Tibial nerve (tissue), 4 donors: ENCODE measurements at regions not wholly inside any gene's neighbourhood (a gene's known extent, or its start where the extent isn't known, plus 50 kb on each side); places are given as distances from the start of the nearest gene placed in this dataset.

Source experiments
- EP300 ChIP-seq, 2 donors: sonication (generic); formaldehyde crosslinking; IDR thresholded peaks; one replicate each; pipeline ENCODE4 v1.6.1; 2017; ENCODE audit warnings: antibody characterized with exemption in 2 of 2, mild to moderate bottlenecking in 1 of 2
- TF ChIP-seq, protein P1 (sequence below), 5 experiments: fragments of 200-600 bp in 3 of 5; fragments of 450-650 bp in 2 of 5; sonication (generic) in 3 of 5; IDR thresholded peaks; one replicate each; pipeline ENCODE4 v1.5.1; 2016 to 2019; ENCODE audit warnings: antibody characterized with exemption in 5 of 5, mild to moderate bottlenecking in 3 of 5, moderate library complexity in 2 of 5

DNA sequence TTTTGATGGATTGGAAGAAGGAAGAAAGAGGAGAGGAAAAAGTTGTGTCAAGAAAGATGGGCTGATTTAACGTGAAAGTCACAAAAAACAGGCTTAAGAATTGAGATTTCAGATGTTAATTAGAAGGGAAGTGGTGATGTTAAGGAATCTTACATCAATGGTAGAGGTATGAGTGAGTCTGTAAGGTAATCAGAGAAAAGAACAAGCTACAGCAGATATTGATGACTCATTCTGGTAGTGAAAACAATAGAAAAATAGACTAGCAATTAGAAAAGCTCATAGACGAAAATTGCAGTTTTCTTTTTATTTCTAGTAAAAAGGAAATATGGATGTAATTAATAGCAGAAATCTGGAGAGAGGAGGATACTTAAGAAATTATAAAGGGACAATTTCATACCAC, 559.6 kb downstream of the MCTP2 start:
- TF ChIP-seq, protein P1, sequence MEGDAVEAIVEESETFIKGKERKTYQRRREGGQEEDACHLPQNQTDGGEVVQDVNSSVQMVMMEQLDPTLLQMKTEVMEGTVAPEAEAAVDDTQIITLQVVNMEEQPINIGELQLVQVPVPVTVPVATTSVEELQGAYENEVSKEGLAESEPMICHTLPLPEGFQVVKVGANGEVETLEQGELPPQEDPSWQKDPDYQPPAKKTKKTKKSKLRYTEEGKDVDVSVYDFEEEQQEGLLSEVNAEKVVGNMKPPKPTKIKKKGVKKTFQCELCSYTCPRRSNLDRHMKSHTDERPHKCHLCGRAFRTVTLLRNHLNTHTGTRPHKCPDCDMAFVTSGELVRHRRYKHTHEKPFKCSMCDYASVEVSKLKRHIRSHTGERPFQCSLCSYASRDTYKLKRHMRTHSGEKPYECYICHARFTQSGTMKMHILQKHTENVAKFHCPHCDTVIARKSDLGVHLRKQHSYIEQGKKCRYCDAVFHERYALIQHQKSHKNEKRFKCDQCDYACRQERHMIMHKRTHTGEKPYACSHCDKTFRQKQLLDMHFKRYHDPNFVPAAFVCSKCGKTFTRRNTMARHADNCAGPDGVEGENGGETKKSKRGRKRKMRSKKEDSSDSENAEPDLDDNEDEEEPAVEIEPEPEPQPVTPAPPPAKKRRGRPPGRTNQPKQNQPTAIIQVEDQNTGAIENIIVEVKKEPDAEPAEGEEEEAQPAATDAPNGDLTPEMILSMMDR (IDR thresholded peaks at IDR 0.05) = no peak
- TF ChIP-seq EP300 (IDR thresholded peaks at IDR 0.05) = no peak
